Nephron progenitor cell (in vitro differentiated cells): ENCODE measurements at regions not wholly inside any gene's neighbourhood (a gene's known extent, or its start where the extent isn't known, plus 50 kb on each side); places are given as distances from the start of the nearest gene placed in this dataset.

Experiments used
- DNase-seq: peaks from one replicate; pipeline ENCODE4 v3.0.0; 2021
- H3K27ac Mint-ChIP-seq: 2 replicates; pipeline ENCODE4 v1.8.0; 2021; ENCODE audit warnings: mild to moderate bottlenecking, moderate library complexity, mixed read lengths
- H3K27me3 Mint-ChIP-seq: 2 replicates; pipeline ENCODE4 v1.8.0; 2021; ENCODE audit warnings: mild to moderate bottlenecking, low read depth, mixed read lengths; ENCODE audit not compliant: poor library complexity
- H3K36me3 Mint-ChIP-seq: 2 replicates; pipeline ENCODE4 v1.8.0; 2021; ENCODE audit warnings: low read depth, mixed read lengths
- H3K4me1 Mint-ChIP-seq: 2 replicates; pipeline ENCODE4 v1.8.0; 2021; ENCODE audit warnings: mixed read lengths
- H3K4me3 Mint-ChIP-seq: 2 replicates; pipeline ENCODE4 v1.8.0; 2021; ENCODE audit warnings: mild to moderate bottlenecking, moderate library complexity, mixed read lengths
- H3K9me3 Mint-ChIP-seq: 2 replicates; pipeline ENCODE4 v1.8.0; 2021; ENCODE audit warnings: mild to moderate bottlenecking, moderate library complexity, mixed read lengths
- TF ChIP-seq, protein P1 (sequence below): fragments of 200-600 bp; sonication (generic); IDR thresholded peaks from 2 replicates; pipeline ENCODE4 v1.5.0; 2021; ENCODE audit warnings: antibody characterized with exemption

GRCh38 chr10:29041616-29042015 lies 247.3 kb upstream of the LYZL1 start:
- DNase-seq, result no peak
- Mint-ChIP-seq H3K36me3 (no peaks in the 10 kb centered on the region), H3K4me1 (no peaks in the 10 kb centered on the region), H3K4me3 (no peak overlapping the region), H3K9me3 (peaks cover 26% of the 10 kb centered on the region), H3K27me3 (peaks cover 12% of the 10 kb centered on the region), H3K27ac (no peak overlapping the region)
- TF ChIP-seq, protein P1, sequence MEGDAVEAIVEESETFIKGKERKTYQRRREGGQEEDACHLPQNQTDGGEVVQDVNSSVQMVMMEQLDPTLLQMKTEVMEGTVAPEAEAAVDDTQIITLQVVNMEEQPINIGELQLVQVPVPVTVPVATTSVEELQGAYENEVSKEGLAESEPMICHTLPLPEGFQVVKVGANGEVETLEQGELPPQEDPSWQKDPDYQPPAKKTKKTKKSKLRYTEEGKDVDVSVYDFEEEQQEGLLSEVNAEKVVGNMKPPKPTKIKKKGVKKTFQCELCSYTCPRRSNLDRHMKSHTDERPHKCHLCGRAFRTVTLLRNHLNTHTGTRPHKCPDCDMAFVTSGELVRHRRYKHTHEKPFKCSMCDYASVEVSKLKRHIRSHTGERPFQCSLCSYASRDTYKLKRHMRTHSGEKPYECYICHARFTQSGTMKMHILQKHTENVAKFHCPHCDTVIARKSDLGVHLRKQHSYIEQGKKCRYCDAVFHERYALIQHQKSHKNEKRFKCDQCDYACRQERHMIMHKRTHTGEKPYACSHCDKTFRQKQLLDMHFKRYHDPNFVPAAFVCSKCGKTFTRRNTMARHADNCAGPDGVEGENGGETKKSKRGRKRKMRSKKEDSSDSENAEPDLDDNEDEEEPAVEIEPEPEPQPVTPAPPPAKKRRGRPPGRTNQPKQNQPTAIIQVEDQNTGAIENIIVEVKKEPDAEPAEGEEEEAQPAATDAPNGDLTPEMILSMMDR, result no peak

DNA sequence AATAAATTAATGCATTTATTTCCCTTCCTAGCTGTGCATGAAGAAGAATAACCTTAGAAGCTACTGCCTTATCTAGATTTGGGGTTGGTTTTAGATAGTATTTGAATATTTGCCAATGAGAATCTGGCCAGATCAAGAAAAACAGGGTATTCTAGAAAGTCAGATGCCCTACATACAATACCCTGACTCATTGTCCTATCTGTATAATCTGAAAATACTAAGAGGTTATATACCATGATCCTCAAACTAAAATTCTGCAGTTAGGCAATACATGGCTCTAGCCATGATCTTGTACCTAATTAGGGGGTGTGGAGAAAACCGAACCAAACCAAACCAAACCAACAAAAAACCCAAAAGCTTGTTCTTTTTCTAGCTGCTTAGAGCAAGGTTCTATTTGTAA lies 240.4 kb upstream of the LYZL1 start:
- Mint-ChIP-seq H3K9me3 (no peaks in the 10 kb centered on the region), H3K27me3 (peaks cover 2% of the 10 kb centered on the region), H3K4me3 (no peak overlapping the region), H3K36me3 (no peaks in the 10 kb centered on the region), H3K4me1 (peaks cover 5% of the 10 kb centered on the region), H3K27ac (no peak overlapping the region)
- TF ChIP-seq, protein P1, result no peak
- no peak for DNase-seq

GRCh38 chr10:29050081-29050480 lies 238.8 kb upstream of the LYZL1 start:
- H3K27me3 Mint-ChIP-seq, result no peaks in the 10 kb centered on the region
- H3K27ac Mint-ChIP-seq, result no peak overlapping the region
- no peak overlapping the region for H3K4me3 Mint-ChIP-seq
- TF ChIP-seq, protein P1, result no peak
- no peaks in the 10 kb centered on the region for H3K36me3 Mint-ChIP-seq
- DNase-seq, result no peak
- H3K9me3 Mint-ChIP-seq, result no peaks in the 10 kb centered on the region
- peaks cover 5% of the 10 kb centered on the region for H3K4me1 Mint-ChIP-seq

GRCh38 chr10:29055101-29055500 lies 233.8 kb upstream of the LYZL1 start:
- Mint-ChIP-seq H3K36me3 (no peaks in the 10 kb centered on the region), H3K4me3 (no peak overlapping the region), H3K4me1 (peaks cover 9% of the 10 kb centered on the region), H3K27ac (no peak overlapping the region), H3K9me3 (no peaks in the 10 kb centered on the region), H3K27me3 (peaks cover 9% of the 10 kb centered on the region)
- TF ChIP-seq, protein P1, result no peak
- no peak for DNase-seq

- peaks cover 9% of the 10 kb centered on the region for H3K4me1 Mint-ChIP-seq
- H3K4me3 Mint-ChIP-seq, result no peak overlapping the region
- peak overlapping the region; percentile 6 for H3K27ac Mint-ChIP-seq
- no peaks in the 10 kb centered on the region for H3K9me3 Mint-ChIP-seq
- TF ChIP-seq, protein P1, result no peak
- H3K27me3 Mint-ChIP-seq, result peaks cover 9% of the 10 kb centered on the region
- no peaks in the 10 kb centered on the region for H3K36me3 Mint-ChIP-seq
- DNase-seq, result no peak
Measured at GRCh38 chr10:29056729-29057128, 232.1 kb upstream of the LYZL1 start.

GRCh38 chr10:29057822-29058331 lies 231.0 kb upstream of the LYZL1 start:
- no peaks in the 10 kb centered on the region for H3K9me3 Mint-ChIP-seq
- peaks cover 9% of the 10 kb centered on the region for H3K4me1 Mint-ChIP-seq
- TF ChIP-seq, protein P1, result no peak
- H3K36me3 Mint-ChIP-seq, result no peaks in the 10 kb centered on the region
- DNase-seq, result no peak
- no peak overlapping the region for H3K4me3 Mint-ChIP-seq
- H3K27ac Mint-ChIP-seq, result no peak overlapping the region
- peaks cover 9% of the 10 kb centered on the region for H3K27me3 Mint-ChIP-seq
